AG04449 (cell line): ENCODE measurements at regions not wholly inside any gene's neighbourhood (a gene's known extent, or its start where the extent isn't known, plus 50 kb on each side); places are given as distances from the start of the nearest gene placed in this dataset.
"Not testable (repeated sequence)": the region's sequence is repeated elsewhere in the genome, so short reads cannot be mapped to it uniquely, and the experiment has no call there.

Experiments used
- CTCF ChIA-PET: fragments of 350-600 bp; formaldehyde crosslinking; extraction: SDS; loops from one replicate; lab custom pipeline; 2021; ENCODE audit warnings: antibody characterized with exemption; lab: Yijun Ruan, JAX
- POLR2A ChIA-PET: fragments of 400-600, 350-600 bp; formaldehyde crosslinking; extraction: SDS; loops from one replicate; lab custom pipeline; 2020; ENCODE audit warnings: antibody characterized with exemption, inconsistent platforms; lab: Yijun Ruan, JAX
- DNase-seq: peaks from one replicate; pipeline ENCODE4 v3.0.0-alpha.2; 2010; ENCODE audit warnings: low read depth, low spot score
- H3K4me3 ChIP-seq: 2 replicates; pipeline ENCODE4 v1.5.1; 2011; ENCODE audit warnings: low read depth, mild to moderate bottlenecking, control low read depth, low read length
- TF ChIP-seq, protein P1 (sequence below): IDR thresholded peaks from one replicate; pipeline ENCODE4 v1.5.1; 2011; ENCODE audit warnings: mild to moderate bottlenecking, moderate library complexity, low read length, control low read depth, inconsistent platforms; ENCODE audit not compliant: insufficient read depth; ENCODE audit errors: missing control alignments

DNA sequence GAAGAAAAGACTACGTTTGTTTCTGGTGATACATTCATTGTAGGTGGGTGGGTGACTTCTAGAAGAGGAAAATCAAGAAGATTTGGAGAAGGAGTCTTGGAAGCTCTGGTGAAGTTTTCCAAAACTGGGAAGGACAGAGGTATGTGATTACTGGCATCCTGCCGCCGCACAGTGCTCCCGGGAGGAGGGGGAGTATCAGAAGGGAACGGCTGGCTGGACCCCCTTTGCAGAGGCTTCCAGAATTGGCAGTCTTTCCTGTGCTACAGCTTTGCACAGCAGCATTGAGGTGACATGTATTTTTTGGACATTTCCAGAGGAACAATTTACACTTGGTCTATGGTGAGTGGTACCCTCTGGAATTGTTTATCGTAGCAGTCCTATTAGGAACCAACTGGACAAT is 75.7 kb upstream of the EOMES start:
- TF ChIP-seq, protein P1, sequence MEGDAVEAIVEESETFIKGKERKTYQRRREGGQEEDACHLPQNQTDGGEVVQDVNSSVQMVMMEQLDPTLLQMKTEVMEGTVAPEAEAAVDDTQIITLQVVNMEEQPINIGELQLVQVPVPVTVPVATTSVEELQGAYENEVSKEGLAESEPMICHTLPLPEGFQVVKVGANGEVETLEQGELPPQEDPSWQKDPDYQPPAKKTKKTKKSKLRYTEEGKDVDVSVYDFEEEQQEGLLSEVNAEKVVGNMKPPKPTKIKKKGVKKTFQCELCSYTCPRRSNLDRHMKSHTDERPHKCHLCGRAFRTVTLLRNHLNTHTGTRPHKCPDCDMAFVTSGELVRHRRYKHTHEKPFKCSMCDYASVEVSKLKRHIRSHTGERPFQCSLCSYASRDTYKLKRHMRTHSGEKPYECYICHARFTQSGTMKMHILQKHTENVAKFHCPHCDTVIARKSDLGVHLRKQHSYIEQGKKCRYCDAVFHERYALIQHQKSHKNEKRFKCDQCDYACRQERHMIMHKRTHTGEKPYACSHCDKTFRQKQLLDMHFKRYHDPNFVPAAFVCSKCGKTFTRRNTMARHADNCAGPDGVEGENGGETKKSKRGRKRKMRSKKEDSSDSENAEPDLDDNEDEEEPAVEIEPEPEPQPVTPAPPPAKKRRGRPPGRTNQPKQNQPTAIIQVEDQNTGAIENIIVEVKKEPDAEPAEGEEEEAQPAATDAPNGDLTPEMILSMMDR, result no peak
- ChIA-PET POLR2A (no interaction called here), CTCF (no interaction called here)
- no peak for DNase-seq
- no peak overlapping the region for H3K4me3 ChIP-seq

DNA sequence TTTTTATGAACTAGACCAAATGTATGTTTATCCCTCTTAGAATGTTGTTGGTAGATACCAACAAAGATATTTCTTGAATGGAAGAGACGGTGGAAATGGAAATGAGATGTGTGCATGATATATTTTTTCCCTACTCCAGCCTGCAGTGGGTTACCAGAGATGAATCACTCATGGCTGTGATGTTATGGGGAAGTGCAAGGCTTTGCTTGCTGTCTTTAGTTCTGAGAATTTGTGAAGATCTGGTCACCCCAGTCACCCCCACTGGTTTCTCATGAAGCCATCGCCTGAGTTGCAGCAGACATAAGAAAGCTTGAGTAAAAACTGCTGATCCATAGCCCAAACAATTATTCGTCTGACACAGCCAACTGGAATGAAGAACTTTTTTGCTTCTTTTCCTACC is 78.1 kb upstream of the EOMES start:
- H3K4me3 ChIP-seq, result no peak overlapping the region
- DNase-seq, result no peak
- POLR2A ChIA-PET, result no interaction called here
- TF ChIP-seq, protein P1, result no peak
- CTCF ChIA-PET, result no interaction called here

DNA sequence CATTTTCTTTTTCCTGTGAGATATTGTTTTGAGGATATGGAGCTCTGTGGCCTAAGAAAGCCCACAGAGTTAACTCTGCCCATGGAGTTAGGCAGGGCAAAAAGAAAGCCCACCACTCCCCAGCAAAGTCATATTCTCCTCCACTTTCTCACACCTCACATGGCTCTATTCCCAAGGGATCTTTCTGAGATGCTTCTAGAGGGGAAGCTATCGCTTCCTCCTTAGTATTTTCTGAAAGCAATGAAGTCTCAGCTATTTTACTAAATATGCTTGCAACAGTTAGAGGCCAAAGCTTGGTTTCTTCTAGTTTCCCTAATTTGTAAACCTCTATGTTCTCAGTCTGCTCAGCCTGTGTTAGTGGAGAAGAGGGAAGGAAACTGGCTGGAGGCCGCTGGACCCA is 80.3 kb upstream of the EOMES start:
- TF ChIP-seq, protein P1, result no peak
- CTCF ChIA-PET, result no interaction called here

DNA sequence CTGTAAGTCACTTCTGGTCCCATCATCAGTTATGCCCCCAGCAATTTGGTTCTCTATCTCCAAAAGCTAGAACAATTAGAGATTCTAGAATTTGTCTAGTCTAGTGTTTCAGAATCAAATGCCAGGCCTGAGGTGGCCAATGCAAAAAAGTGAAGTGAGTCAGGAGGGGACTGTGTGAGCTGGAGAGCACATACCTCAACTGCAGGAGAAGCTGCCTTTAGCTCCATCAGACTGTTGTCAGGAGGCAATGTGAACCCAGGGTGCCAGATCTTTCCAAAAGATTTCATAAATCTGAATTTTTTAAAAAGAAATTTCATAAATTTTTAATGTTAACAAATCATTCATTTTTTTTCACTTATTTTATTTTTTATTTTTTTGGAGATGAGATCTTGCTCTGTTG is 80.7 kb upstream of the EOMES start:
- ChIA-PET POLR2A (no interaction called here), CTCF (no interaction called here)
- TF ChIP-seq, protein P1, result no peak
- H3K4me3 ChIP-seq, result no peak overlapping the region
- no peak for DNase-seq

More for the DNA sequence above, 80.3 kb upstream of the EOMES start:
- no peak overlapping the region for H3K4me3 ChIP-seq
- DNase-seq, result no peak
- POLR2A ChIA-PET, result no interaction called here

DNA sequence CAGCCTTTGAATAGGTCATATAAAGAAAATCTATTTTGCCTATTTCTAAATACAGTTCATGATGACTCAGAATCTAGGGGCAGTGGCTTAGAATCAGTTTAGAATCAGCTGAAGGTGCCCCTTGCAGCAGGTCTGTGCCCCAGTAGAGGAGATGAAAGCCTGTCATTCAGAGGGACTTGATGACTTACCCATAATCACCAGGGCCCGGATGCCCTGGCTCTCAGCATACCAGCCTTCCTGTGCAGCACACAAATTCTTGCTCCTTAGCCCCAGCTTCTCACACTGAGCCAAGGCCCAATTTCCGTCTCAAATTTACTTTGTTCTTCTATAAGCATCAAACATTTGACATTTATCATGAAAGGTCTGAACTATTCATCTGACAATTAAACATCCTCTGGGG is 83.2 kb upstream of the EOMES start:
- TF ChIP-seq, protein P1, result no peak
- no peak overlapping the region for H3K4me3 ChIP-seq
- ChIA-PET POLR2A (no interaction called here), CTCF (no interaction called here)
- DNase-seq, result no peak

DNA sequence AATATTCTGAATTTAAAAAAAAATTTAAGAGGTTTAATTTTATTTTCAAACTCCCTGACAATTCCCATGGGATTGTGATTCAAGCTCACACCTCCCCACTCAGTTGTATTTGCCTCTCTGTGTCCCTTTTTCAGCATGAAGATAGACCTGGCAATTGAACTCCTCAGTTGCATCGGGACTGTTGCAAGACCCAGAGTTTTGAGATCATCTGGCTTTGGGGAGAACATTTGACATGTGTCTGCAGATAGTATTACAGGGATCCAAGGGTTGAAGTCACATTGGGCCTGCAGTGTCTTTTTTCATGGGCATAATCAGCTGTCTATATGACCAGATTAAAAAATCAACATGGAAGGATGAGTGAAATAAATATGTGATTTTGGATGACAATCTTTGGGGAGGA is 91.1 kb upstream of the EOMES start:
- ChIA-PET CTCF (no interaction called here), POLR2A (no interaction called here)
- no peak overlapping the region for H3K4me3 ChIP-seq
- TF ChIP-seq, protein P1, result no peak
- no peak for DNase-seq

DNA sequence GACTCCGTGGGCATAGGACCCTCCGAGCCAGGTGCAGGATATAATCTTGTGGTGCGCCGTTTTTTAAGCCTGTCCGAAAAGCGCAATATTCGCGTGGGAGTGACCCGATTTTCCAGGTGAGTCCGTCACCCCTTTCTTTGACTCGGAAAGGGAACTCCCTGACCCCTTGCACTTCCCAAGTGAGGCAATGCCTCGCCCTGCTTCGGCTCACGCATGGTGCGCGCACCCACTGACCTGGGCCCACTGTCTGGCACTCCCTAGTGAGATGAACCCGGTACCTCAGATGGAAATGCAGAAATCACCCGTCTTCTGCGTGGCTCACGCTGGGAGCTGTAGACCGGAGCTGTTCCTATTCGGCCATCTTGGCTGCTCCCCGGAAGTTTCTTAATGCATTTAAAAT is 99.5 kb upstream of the EOMES start:
- CTCF ChIA-PET, result not testable (repeated sequence)

More for the DNA sequence above, 99.5 kb upstream of the EOMES start:
- POLR2A ChIA-PET, H3K4me3 ChIP-seq, DNase-seq: not testable (repeated sequence)
